Endothelial cell of umbilical vein (primary cell): ENCODE measurements at regions not wholly inside any gene's neighbourhood (a gene's known extent, or its start where the extent isn't known, plus 50 kb on each side); places are given as distances from the start of the nearest gene placed in this dataset.

Experiments
- BruUV-seq: library from RNA; stranded (reverse); fragments of 400-500 nt; replicated peaks from 2 replicates; lab custom pipeline; 2021; lab: Mats Ljungman, UMichigan
- CTCF ChIA-PET: fragments of 300-600, 350-600 bp; sonication (Branson Sonifier 250); formaldehyde crosslinking; loops from one replicate; lab custom pipeline; 2021; ENCODE audit warnings: antibody characterized with exemption, inconsistent platforms; lab: Charles Lee
- POLR2A ChIA-PET: fragments of 300-600, 350-600 bp; sonication (Branson Sonifier 250); formaldehyde crosslinking; loops from one replicate; lab custom pipeline; 2021; ENCODE audit warnings: antibody characterized with exemption, inconsistent platforms; lab: Charles Lee
- DNase-seq: peaks from one replicate; pipeline ENCODE4 v3.0.0-alpha.2; 2011; ENCODE audit warnings: low read depth, low spot score
- FAIRE-seq: peaks from 2 replicates; lab custom pipeline; 2011; peaks lifted over from hg19 to GRCh38; lab: Jason Lieb, UNC
- H2AFZ ChIP-seq: 2 replicates; pipeline ENCODE4 v1.6.0; 2012; ENCODE audit warnings: low read depth, low read length, control low read depth, inconsistent platforms
- H3K27ac ChIP-seq: 2 replicates; pipeline ENCODE4 v1.5.1; 2011; ENCODE audit warnings: low read depth, mild to moderate bottlenecking, control low read depth, low read length, moderate library complexity; ENCODE audit not compliant: insufficient read depth
- H3K27me3 ChIP-seq, 2 experiments: 2 replicates each; pipeline versions ENCODE4 v1.6.0 to v1.6.1; 2011; ENCODE audit warnings: low read length in 2 of 2, mixed read lengths in 1 of 2; ENCODE audit not compliant: control insufficient read depth in 2 of 2, insufficient read depth in 2 of 2
- H3K36me3 ChIP-seq, 2 experiments: 2 replicates in 1 of 2; 3 replicates in 1 of 2; pipeline ENCODE4 v1.5.1; 2011; ENCODE audit warnings: low read length in 2 of 2, mild to moderate bottlenecking in 1 of 2, moderate library complexity in 1 of 2; ENCODE audit not compliant: control insufficient read depth in 2 of 2, insufficient read depth in 2 of 2; ENCODE audit errors: extremely low read depth in 1 of 2
- H3K4me1 ChIP-seq: 3 replicates; pipeline ENCODE4 v1.5.1; 2011; ENCODE audit warnings: mild to moderate bottlenecking, low read length; ENCODE audit not compliant: control insufficient read depth, insufficient read depth; ENCODE audit errors: extremely low read depth
- H3K4me2 ChIP-seq: 2 replicates; pipeline ENCODE4 v1.6.1; 2011; ENCODE audit warnings: low read length, control low read depth, mixed read lengths; ENCODE audit not compliant: insufficient read depth
- H3K4me3 ChIP-seq, 3 experiments: fragments of 200-600 bp in 1 of 3; sonication (generic), shearing (Covaris generic) in 1 of 3; replicated peaks in 1 of 3; 2 replicates each; pipeline ENCODE4 v1.5.1; 2011 to 2016; ENCODE audit warnings: control low read depth in 3 of 3, low read length in 3 of 3, mild to moderate bottlenecking in 2 of 3, inconsistent platforms in 1 of 3, low read depth in 1 of 3, moderate library complexity in 1 of 3; ENCODE audit not compliant: insufficient read depth in 1 of 3
- H3K79me2 ChIP-seq: 2 replicates; pipeline ENCODE4 v1.6.0; 2012; ENCODE audit warnings: low read length, inconsistent platforms; ENCODE audit not compliant: control insufficient read depth, insufficient read depth
- H3K9ac ChIP-seq: replicated peaks from 2 replicates; pipeline ENCODE3; 2011; ENCODE audit warnings: low read length, control low read depth; ENCODE audit not compliant: insufficient read depth; ENCODE audit errors: extremely low read depth
- H3K9me1 ChIP-seq: replicated peaks from 3 replicates; pipeline ENCODE4 v1.6.0; 2011; ENCODE audit warnings: mild to moderate bottlenecking, low read length; ENCODE audit not compliant: control insufficient read depth, insufficient read depth; ENCODE audit errors: extremely low read depth
- H3K9me3 ChIP-seq: replicated peaks from 2 replicates; pipeline ENCODE4 v1.5.1; 2012; ENCODE audit warnings: low read length, inconsistent platforms; ENCODE audit not compliant: control insufficient read depth, insufficient read depth
- H4K20me1 ChIP-seq: replicated peaks from 2 replicates; pipeline ENCODE3; 2011; ENCODE audit warnings: mild to moderate bottlenecking, low read length; ENCODE audit not compliant: control insufficient read depth, insufficient read depth; ENCODE audit errors: extremely low read depth
- CTCF ChIP-seq, 2 donors: IDR thresholded peaks; 1 replicate in 1 of 2; 2 replicates in 1 of 2; pipeline ENCODE4 v1.5.1; 2011; ENCODE audit warnings: low read length in 2 of 2, mild to moderate bottlenecking in 2 of 2, moderate library complexity in 2 of 2, control low read depth in 1 of 2, inconsistent platforms in 1 of 2, low read depth in 1 of 2; ENCODE audit not compliant: insufficient read depth in 1 of 2; ENCODE audit errors: extremely low read depth in 1 of 2
- EZH2 ChIP-seq: IDR thresholded peaks from 2 replicates; pipeline ENCODE4 v1.6.1; 2012; ENCODE audit warnings: borderline replicate concordance, low read depth, mild to moderate bottlenecking, moderate library complexity, low read length, inconsistent platforms; ENCODE audit not compliant: severe bottlenecking
- FOS ChIP-seq: IDR thresholded peaks from 2 replicates; pipeline ENCODE4 v1.6.1; 2011; ENCODE audit warnings: mild to moderate bottlenecking, low read length, moderate library complexity, borderline replicate concordance; ENCODE audit not compliant: insufficient read depth
- GATA2 ChIP-seq: IDR thresholded peaks from 2 replicates; pipeline ENCODE4 v1.7.0; 2011; ENCODE audit warnings: low read depth, mild to moderate bottlenecking, moderate library complexity, mixed read lengths, low read length; ENCODE audit not compliant: insufficient read length, insufficient read depth
- JUN ChIP-seq: IDR thresholded peaks from 2 replicates; pipeline ENCODE4 v1.6.1; 2011; ENCODE audit warnings: borderline replicate concordance, low read depth; ENCODE audit not compliant: insufficient read length, insufficient read depth
- MAX ChIP-seq: IDR thresholded peaks from 2 replicates; pipeline ENCODE4 v1.6.1; 2011; ENCODE audit not compliant: insufficient read depth, insufficient read length
- MYC ChIP-seq: IDR thresholded peaks from one replicate; pipeline ENCODE4 v1.6.1; 2011; ENCODE audit warnings: mild to moderate bottlenecking, low read depth, low read length
- POLR2A ChIP-seq: IDR thresholded peaks from 2 replicates; pipeline ENCODE4 v1.6.1; 2012; ENCODE audit warnings: low read depth, mild to moderate bottlenecking, control low read depth, low read length
- POLR2AphosphoS5 ChIP-seq: IDR thresholded peaks from 2 replicates; pipeline ENCODE4 v1.6.1; 2012; ENCODE audit warnings: low read depth, mild to moderate bottlenecking, control low read depth, low read length, moderate library complexity; ENCODE audit not compliant: insufficient read depth
- dilution Hi-C: fragments of 300-500 bp; cut with MboI; formaldehyde crosslinking; loops from one replicate; pipeline ENCODE4 v1.15.0; 2019; ENCODE audit warnings: low sequenced_read_pairs; ENCODE audit not compliant: extremely low pct_ligation_motif_present
- intact Hi-C: fragments of 100-400 bp; cut with micrococcal nuclease; formaldehyde crosslinking; loops from one replicate; pipeline ENCODE4 v1.10.0; 2022

GRCh38 chr3:79844176-79844575 lies 76.4 kb upstream of the ROBO1 start:
- DNase-seq, result peak; percentile 71

GRCh38 chr3:79843180-79843579 lies 75.4 kb upstream of the ROBO1 start:
- H3K4me3 ChIP-seq, result no peak overlapping the region
- TF ChIP-seq JUN (peak; percentile 49), GATA2 (peak; percentile 98), FOS (peak; percentile 60), MAX (no peak), POLR2A (peak; percentile 47), MYC (no peak), CTCF (IDR thresholded peaks at IDR 0.05; ENCODE audit: extremely low read depth in 1 of 2, insufficient read depth in 1 of 2, low read depth in 1 of 2, low read length in 2 of 2) (no peak), EZH2 (no peak), POLR2AphosphoS5 (peak; percentile 52)
- H3K36me3 ChIP-seq, result no peaks in the 10 kb centered on the region
- H3K9me1 ChIP-seq, result no peaks in the 10 kb centered on the region
- BruUV-seq, result no TSS peak
- H3K9me3 ChIP-seq, result no peaks in the 10 kb centered on the region
- POLR2A ChIA-PET, result interaction anchor here (0.6 kb wide), 1 partner anchor 1497 kb away, joined by 3 read pairs; no protein-coding TSS in a partner anchor
- H3K4me1 ChIP-seq, result peaks cover 22% of the 10 kb centered on the region
- H3K27ac ChIP-seq, result peak overlapping the region; percentile 86
- H3K4me2 ChIP-seq, result peak overlapping the region; percentile 88
- H3K79me2 ChIP-seq, result no peaks in the 10 kb centered on the region
- DNase-seq (peak; percentile 92), FAIRE-seq (peak; percentile 72)
- H4K20me1 ChIP-seq, result no peaks in the 10 kb centered on the region
- CTCF ChIA-PET, result no interaction called here
- no peaks in the 10 kb centered on the region for H3K27me3 ChIP-seq
- H3K9ac ChIP-seq, result peak overlapping the region; percentile 71
- dilution Hi-C loops (no loop called here), intact Hi-C loops (loop anchor here (1.0 to 10.0 kb wide), 4 partner anchors 29 to 890 kb away; no protein-coding TSS in a partner anchor)
- H2AFZ ChIP-seq, result no peak overlapping the region

More at GRCh38 chr3:79844176-79844575, 76.4 kb upstream of the ROBO1 start:
- no peaks in the 10 kb centered on the region for H3K79me2 ChIP-seq
- no peaks in the 10 kb centered on the region for H4K20me1 ChIP-seq
- BruUV-seq, result no TSS peak
- H3K9me3 ChIP-seq, result no peaks in the 10 kb centered on the region
- dilution Hi-C loops, result no loop called here
- TF ChIP-seq JUN, result no peak
- no peak for TF ChIP-seq MAX
- TF ChIP-seq GATA2, result no peak
- H2AFZ ChIP-seq, result no peak overlapping the region
- H3K4me1 ChIP-seq, result peaks cover 22% of the 10 kb centered on the region
- ChIA-PET POLR2A (no interaction called here), CTCF (no interaction called here)
- no peaks in the 10 kb centered on the region for H3K36me3 ChIP-seq
- no peak overlapping the region for H3K27ac ChIP-seq
- FAIRE-seq, result no peak
- no peak overlapping the region for H3K9ac ChIP-seq
- H3K9me1 ChIP-seq, result no peaks in the 10 kb centered on the region
- intact Hi-C loops, result loop anchor here (10.0 kb wide), 1 partner anchor 141 kb away; no protein-coding TSS in a partner anchor
- H3K27me3 ChIP-seq, result no peaks in the 10 kb centered on the region
- H3K4me3 ChIP-seq, result no peak overlapping the region
- H3K4me2 ChIP-seq, result no peak overlapping the region
